H7 (cell line): ENCODE measurements at regions not wholly inside any gene's neighbourhood (a gene's known extent, or its start where the extent isn't known, plus 50 kb on each side); places are given as distances from the start of the nearest gene placed in this dataset.
A peak's percentile ranks its signal among the peaks of the same experiment; 100 is the strongest.

Source experiments
- DNase-seq: peaks from one replicate; pipeline ENCODE4 v3.0.0; 2012
- H3K27me3 ChIP-seq: 2 replicates; pipeline ENCODE4 v1.6.0; 2011; ENCODE audit warnings: mild to moderate bottlenecking, low read length; ENCODE audit not compliant: control insufficient read depth, insufficient read depth
- H3K36me3 ChIP-seq: replicated peaks from 2 replicates; pipeline ENCODE4 v1.5.1; 2011; ENCODE audit warnings: low read length; ENCODE audit not compliant: control insufficient read depth, insufficient read depth
- H3K4me3 ChIP-seq: 2 replicates; pipeline ENCODE4 v1.5.1; 2011; ENCODE audit warnings: low read depth, mild to moderate bottlenecking, control low read depth, low read length, moderate library complexity; ENCODE audit not compliant: insufficient read depth

DNA sequence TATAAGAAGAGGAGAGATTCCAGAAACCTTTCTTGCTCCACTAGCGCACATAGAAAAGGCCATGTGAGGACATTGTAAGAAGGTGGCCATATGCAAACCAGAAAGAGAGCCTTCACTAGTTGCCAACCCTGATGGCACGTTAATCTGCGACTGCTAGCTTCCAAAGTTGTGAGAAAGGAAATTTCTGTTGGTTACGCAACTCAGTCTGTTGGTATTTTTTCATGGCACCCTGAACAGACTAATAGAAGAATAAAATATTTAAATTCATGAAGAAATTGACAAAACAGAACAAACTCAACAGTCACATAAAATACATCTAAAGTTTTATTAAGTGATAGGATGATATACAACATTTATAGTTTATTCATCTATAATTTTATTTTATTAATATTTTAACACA is 625.9 kb upstream of the NRXN1 start:
- Histone ChIP-seq H3K36me3 (no peaks in the 10 kb centered on the region), H3K27me3 (no peaks in the 10 kb centered on the region), H3K4me3 (no peak overlapping the region)
- no peak for DNase-seq

DNA sequence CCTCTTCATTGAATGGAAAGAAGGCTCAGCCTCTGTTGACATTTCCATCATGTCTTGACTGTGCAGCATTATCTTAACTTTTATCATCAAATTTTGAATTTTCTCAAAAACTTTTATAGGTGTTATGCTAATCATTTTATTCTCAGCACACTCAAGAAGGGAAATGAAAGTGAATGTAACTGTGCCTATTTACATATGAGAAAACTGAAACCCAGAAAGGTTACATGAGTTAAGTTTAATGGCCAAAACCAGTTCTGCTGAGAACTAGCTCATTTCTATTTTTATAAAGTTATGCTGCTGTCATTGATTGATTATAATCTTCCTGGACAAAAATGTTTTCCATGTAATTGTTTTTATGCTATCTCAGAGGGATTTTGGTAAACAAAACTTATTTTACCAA is 618.8 kb upstream of the NRXN1 start:
- Histone ChIP-seq H3K27me3 (no peaks in the 10 kb centered on the region), H3K36me3 (no peaks in the 10 kb centered on the region), H3K4me3 (no peak overlapping the region)
- DNase-seq = no peak

DNA sequence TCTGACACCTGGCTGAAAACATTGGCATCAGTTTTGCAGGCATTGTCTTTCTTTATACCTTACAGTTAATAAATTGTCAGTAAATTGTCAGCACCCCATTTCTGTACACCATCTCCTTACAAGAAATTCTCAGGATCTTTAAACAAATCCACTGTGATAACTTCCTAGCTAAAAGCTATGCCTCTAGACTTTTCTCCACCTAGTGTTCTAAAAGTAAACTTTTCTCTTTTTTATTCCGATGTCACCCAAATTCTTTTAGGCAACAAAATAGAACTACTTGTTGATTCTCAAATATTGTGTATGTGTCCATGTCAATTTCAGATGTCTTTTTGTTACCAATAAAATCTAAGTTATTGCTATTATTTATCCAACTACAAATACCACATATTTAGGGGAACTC is 617.4 kb upstream of the NRXN1 start:
- no peaks in the 10 kb centered on the region for H3K27me3 ChIP-seq
- DNase-seq = no peak
- no peaks in the 10 kb centered on the region for H3K36me3 ChIP-seq
- no peak overlapping the region for H3K4me3 ChIP-seq

DNA sequence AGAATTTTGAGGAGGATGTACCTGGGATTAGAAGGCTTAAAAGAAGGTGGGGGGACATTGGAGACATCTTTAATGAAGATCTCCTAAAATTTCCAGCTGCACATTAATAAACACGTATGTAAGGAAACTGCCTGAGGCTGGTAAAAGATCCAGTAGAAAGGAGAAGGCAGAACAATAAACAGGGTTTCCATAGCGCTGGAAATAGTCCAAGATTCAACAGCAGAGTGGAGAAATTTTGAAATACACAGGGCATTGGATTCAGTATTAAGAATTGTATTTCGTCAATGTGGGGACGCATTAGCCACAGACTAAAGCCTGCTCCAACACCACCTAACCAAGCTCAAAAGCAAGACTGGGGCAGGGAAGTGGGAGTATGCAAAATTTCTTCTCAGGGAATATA is 606.9 kb upstream of the NRXN1 start:
- no peak overlapping the region for H3K4me3 ChIP-seq
- H3K27me3 ChIP-seq = no peaks in the 10 kb centered on the region
- DNase-seq = no peak
- H3K36me3 ChIP-seq = no peaks in the 10 kb centered on the region

DNA sequence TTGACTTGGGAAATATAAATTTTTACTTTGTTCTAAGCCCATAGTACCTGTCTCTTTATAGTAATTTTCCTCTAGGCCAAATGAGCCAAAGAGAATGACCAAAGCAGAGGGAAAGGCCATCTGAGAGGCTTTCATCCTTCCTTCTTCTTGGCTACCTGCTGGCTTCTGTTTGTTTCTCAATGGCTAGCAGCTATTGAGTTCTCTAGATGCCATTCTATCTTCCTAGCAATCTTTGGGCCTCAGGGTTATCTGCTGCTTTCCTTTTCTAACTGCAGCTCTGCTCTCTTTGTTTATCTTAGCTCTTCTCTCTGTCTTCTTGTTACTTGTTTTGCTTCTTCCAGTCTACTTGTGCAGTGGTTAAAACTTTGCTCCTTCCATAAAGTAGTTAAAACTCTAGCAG is 601.1 kb upstream of the NRXN1 start:
- no peak overlapping the region for H3K4me3 ChIP-seq
- no peaks in the 10 kb centered on the region for H3K27me3 ChIP-seq
- no peak for DNase-seq
- H3K36me3 ChIP-seq = no peaks in the 10 kb centered on the region

DNA sequence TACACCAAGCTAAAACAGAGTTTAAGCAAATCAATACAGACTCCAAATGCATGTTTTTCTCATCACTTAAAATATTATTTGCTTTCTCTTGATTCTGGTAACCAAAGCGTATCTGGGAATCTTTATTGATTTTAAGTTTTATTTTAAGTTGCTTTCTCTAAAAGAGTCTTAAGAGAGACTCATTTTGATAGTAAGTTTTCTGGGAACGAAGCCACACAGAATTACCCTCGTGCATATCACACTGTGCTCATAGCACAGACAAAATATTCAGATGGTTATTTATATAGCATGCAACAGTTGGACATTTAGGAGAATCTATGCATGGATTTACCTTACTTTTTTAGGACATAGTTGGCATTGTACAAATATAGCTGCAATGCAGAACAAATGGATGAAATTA is 597.5 kb upstream of the NRXN1 start:
- H3K27me3 ChIP-seq = no peaks in the 10 kb centered on the region
- no peak for DNase-seq
- H3K36me3 ChIP-seq = no peaks in the 10 kb centered on the region
- H3K4me3 ChIP-seq = no peak overlapping the region

DNA sequence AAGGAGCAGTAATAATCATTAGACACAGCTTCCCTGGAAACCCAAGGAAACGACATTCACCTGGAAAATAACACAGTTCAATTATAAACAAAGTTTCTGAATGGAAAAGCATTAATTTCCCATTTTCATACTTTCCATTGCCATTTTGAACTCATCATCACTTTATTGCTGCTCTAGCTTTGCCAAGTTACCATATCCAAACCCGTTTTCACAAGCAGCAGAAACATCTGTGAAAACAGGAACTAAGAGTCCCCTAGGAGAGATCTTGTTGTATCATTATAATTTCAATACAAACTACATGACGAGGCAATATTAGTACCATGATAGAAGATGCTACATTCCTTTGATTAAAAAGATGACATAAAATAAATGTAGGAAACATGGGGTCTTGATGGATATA is 597.0 kb upstream of the NRXN1 start:
- no peak for DNase-seq
- no peaks in the 10 kb centered on the region for H3K27me3 ChIP-seq
- no peak overlapping the region for H3K4me3 ChIP-seq
- no peaks in the 10 kb centered on the region for H3K36me3 ChIP-seq

DNA sequence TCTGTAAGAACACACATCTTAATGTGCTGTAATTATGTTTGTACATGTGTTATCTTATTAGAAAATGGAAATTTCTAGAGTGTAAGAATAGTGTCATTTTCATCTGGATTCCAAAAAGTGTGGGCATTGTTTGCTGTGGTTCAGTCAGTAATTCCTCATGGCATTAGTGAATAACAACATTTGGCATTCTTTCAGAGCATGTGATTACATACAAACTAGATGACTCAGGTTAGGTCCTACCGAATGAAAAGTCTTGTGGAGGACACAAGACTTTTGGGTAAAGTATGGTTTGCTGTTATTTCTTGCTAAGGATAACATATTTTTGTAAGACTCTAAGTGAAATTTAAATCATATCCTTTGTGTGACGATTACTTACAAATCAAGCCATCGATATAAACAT is 593.1 kb upstream of the NRXN1 start:
- DNase-seq = no peak
- Histone ChIP-seq H3K4me3 (no peak overlapping the region), H3K36me3 (no peaks in the 10 kb centered on the region), H3K27me3 (no peaks in the 10 kb centered on the region)

DNA sequence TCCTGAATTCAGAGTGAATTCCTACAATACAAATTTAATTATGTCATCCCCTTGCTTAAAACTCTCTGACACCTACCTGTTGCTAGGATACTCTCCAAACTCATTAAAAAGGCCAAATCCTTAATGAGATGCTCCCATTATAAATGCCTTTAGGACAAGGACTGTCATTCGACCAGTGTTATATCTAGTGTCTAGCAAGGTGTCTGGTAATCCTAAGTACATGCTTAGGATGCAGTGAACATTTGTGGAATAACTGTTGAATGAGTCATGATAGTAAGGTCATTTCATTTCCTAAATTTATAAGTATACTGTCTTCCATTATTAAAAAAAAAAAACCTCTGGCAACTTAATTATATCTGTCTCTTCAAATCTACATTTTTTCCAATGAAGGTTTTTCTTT is 588.9 kb upstream of the NRXN1 start:
- no peaks in the 10 kb centered on the region for H3K36me3 ChIP-seq
- DNase-seq = no peak
- H3K27me3 ChIP-seq = no peaks in the 10 kb centered on the region
- no peak overlapping the region for H3K4me3 ChIP-seq

DNA sequence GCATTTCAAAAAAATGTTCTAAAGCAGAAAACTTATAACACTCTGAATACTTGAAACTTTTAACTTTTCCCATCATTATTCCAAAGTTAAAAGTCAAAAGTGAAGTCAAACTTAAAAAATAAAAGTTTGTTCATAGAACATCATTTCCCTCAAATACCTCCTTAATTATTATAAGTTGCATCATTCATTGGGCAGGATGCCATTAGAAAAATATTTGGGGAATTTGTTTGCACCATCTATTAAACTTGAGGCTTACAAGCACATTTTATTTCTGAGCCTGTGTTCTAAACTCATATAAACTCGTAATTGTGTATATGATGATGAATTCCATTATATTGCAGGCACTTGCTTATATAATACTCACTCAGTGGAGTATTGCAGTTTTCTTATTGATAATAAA is 588.0 kb upstream of the NRXN1 start:
- no peaks in the 10 kb centered on the region for H3K27me3 ChIP-seq
- no peak overlapping the region for H3K4me3 ChIP-seq
- DNase-seq = no peak
- H3K36me3 ChIP-seq = no peaks in the 10 kb centered on the region

DNA sequence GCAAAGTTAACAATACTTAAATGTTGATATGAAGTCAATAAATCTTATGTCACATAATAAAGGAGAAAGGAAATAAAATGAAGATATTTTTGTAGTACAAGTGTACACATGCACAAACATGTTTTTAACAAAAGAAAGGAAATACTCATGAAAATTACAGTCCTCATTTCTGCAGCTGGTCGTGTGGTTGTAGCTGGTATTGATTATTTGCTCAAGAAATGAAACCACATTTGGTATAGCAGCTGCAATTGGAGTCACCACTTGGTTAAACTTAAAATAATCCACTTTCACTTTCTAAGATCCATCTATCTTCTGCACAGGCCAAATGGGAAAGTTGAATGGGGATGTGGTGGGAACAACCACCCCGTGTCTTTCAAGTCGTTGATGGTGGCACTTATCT is 580.5 kb upstream of the NRXN1 start:
- H3K36me3 ChIP-seq = no peaks in the 10 kb centered on the region
- no peaks in the 10 kb centered on the region for H3K27me3 ChIP-seq
- DNase-seq = no peak
- H3K4me3 ChIP-seq = no peak overlapping the region

DNA sequence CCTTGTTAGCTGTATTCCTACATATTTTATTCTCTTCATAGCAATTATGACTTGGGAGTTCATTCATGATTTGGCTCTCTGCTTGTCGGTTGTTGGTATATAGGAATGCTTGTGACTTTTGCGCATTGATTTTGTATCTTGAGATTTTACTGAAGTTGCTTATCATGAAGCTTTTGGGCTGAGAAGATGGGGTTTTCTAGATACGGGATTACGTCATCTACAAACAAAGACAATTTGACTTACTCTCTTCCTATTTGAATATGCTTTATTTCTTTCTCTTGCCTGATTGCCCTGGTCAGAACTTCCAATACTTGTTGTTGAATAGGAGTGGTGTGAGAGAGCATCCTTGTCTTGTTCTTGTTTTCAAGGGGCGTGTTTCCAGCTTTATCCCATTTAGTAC is 569.8 kb upstream of the NRXN1 start:
- H3K4me3 ChIP-seq = no peak overlapping the region
- no peak for DNase-seq
- H3K27me3 ChIP-seq = no peaks in the 10 kb centered on the region
- no peaks in the 10 kb centered on the region for H3K36me3 ChIP-seq

DNA sequence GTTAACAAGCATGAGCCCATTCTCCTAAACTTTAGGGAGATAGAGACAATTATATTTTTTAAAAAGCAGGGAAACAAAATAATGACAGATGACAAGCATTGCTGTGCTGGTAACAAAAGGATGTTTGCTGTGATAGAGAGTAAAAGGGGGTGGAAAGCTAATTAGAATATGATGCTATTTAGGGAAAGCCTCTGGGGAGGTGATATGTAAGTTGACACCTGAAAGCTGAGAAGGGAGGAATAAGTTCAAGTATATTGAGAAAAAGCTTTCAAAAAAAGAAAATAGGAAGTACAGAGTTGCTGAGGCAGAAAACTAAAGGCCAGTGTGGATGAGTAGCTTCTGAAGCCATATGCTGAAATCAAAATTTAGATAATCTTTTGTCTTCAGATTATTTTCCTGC is 565.2 kb upstream of the NRXN1 start:
- no peak overlapping the region for H3K4me3 ChIP-seq
- peak; percentile 14 for DNase-seq
- H3K36me3 ChIP-seq = no peaks in the 10 kb centered on the region
- no peaks in the 10 kb centered on the region for H3K27me3 ChIP-seq

DNA sequence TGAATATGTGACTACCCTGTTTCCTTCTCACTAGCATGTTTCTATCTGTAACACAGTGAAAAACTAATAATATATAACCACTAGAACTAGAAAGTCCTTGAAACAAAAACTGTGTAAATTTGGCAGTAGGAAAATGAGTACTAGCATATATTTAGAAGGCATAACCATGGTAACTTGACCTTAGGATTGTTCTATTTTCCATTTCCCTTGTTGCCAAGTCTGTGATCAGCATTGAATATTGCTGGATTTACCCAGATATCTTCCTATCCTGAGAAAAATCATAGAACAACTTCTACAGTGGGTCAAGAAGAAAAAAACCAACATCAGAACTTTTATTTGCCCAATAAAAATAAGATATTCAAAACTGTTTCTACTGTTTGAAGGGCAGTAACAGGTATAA is 563.9 kb upstream of the NRXN1 start:
- Histone ChIP-seq H3K4me3 (no peak overlapping the region), H3K27me3 (no peaks in the 10 kb centered on the region), H3K36me3 (no peaks in the 10 kb centered on the region)
- DNase-seq = no peak

DNA sequence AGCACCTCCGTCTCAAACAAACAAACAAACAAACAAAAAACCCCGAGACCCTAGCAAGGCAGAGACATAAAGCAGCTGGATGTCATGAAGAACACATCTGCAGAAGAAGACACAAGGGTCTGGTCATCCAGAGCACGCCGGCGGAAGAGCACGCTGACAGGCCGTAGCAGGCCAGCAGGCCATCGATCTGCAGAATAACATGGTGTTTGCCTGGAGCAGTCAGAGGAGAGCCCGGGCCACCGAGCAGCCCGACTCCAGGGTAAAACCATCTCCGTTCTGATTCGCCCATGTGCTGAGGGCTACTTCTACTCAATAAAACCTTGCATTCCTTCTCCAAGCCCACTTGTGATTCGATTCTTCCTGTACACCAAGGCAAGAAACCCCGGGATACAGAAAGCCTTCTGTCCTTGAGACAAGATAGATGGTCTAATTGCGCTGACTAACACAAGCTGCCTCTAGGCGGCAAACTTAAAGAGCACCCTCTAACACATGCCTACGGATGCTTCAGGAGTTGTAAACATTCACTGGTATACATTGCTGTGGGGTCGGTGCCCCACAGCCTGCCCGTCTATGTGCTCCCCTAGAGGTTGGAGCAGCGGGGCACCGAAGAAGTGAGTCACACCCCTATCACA is 549.8 kb upstream of the NRXN1 start:
- DNase-seq = no peak
- Histone ChIP-seq H3K36me3 (no peaks in the 10 kb centered on the region), H3K27me3 (no peaks in the 10 kb centered on the region), H3K4me3 (no peak overlapping the region)

DNA sequence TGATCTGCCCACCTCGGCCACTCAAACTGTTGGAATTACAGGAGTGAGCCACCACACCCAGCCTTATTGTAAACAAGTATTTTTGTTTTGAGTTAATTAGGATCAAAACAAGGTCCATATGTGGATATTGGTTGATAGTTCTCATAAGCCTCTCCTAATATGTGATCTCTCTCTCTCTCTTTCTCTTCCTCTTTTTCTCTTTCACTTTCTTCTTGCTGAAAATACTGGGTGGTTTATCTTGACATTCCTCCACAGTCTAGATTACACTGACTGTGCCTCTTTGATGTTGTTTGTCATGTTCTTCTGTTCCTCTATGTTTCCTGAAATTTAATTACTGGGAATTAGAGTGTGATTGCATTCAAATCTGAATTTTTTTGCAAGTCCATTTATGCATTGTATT is 547.5 kb upstream of the NRXN1 start:
- DNase-seq = no peak
- H3K36me3 ChIP-seq = no peaks in the 10 kb centered on the region
- no peak overlapping the region for H3K4me3 ChIP-seq
- no peaks in the 10 kb centered on the region for H3K27me3 ChIP-seq
